ENCODE measurements at regions not wholly inside any gene's neighbourhood (a gene's known extent, or its start where the extent isn't known, plus 50 kb on each side); places are given as distances from the start of the nearest gene placed in this dataset.
"Not testable (repeated sequence)": the region's sequence is repeated elsewhere in the genome, so short reads cannot be mapped to it uniquely, and the experiment has no call there.

GRCh38 chr9:28471261-28471660, 898.0 kb upstream of the C9orf72 start:
- DNase-seq (ENCODE audit: low spot score) = no peak

- DNase-seq (ENCODE audit: low spot score) = no peak
Measured at GRCh38 chr9:28487561-28487960, 914.3 kb upstream of the C9orf72 start.

- DNase-seq (ENCODE audit: low spot score) = no peak
Measured at GRCh38 chr9:28491121-28491520, 917.8 kb upstream of the C9orf72 start.

- not testable (repeated sequence) for DNase-seq (ENCODE audit: low spot score)
Measured at GRCh38 chr9:28498168-28498567, 924.9 kb upstream of the C9orf72 start.

GRCh38 chr9:28502189-28502588, 928.9 kb upstream of the C9orf72 start:
- no peak for DNase-seq (ENCODE audit: low spot score)

- DNase-seq (ENCODE audit: low spot score) = no peak
Measured at GRCh38 chr9:28502741-28503140, 929.5 kb upstream of the C9orf72 start.

- no peak for DNase-seq (ENCODE audit: low spot score)
Measured at GRCh38 chr9:28503573-28503972, 930.3 kb upstream of the C9orf72 start.

- DNase-seq (ENCODE audit: low spot score) = no peak
Measured at GRCh38 chr9:28518439-28518838, 945.2 kb upstream of the C9orf72 start.

GRCh38 chr9:28524309-28524708, 951.0 kb upstream of the C9orf72 start:
- not testable (repeated sequence) for DNase-seq (ENCODE audit: low spot score)

- DNase-seq (ENCODE audit: low spot score) = no peak
Measured at GRCh38 chr9:28528049-28528448, 954.8 kb upstream of the C9orf72 start.

- DNase-seq (ENCODE audit: low spot score) = no peak
Measured at GRCh38 chr9:28538132-28538531, 964.9 kb upstream of the C9orf72 start.

GRCh38 chr9:28539434-28540070, 966.3 kb upstream of the C9orf72 start:
- DNase-seq (ENCODE audit: low spot score) = no peak

- DNase-seq (ENCODE audit: low spot score) = no peak
Measured at GRCh38 chr9:28542928-28543327, 969.6 kb upstream of the C9orf72 start.

- DNase-seq (ENCODE audit: low spot score) = no peak
Measured at GRCh38 chr9:28547527-28547926, 974.2 kb upstream of the C9orf72 start.

- DNase-seq (ENCODE audit: low spot score) = no peak
Measured at GRCh38 chr9:28563291-28563934, 990.1 kb upstream of the C9orf72 start.

GRCh38 chr9:28583832-28584231, 1010.6 kb upstream of the C9orf72 start:
- DNase-seq (ENCODE audit: low spot score) = no peak

GRCh38 chr9:28584542-28584941, 1011.3 kb upstream of the C9orf72 start:
- DNase-seq (ENCODE audit: low spot score) = no peak

GRCh38 chr9:28587052-28587451, 1013.8 kb upstream of the C9orf72 start:
- DNase-seq (ENCODE audit: low spot score) = no peak

GRCh38 chr9:28598408-28598807, 1025.1 kb upstream of the C9orf72 start:
- DNase-seq (ENCODE audit: low spot score) = no peak

- no peak for DNase-seq (ENCODE audit: low spot score)
Measured at GRCh38 chr9:28600226-28600625, 1026.9 kb upstream of the C9orf72 start.

- DNase-seq (ENCODE audit: low spot score) = no peak
Measured at GRCh38 chr9:28607843-28608242, 1034.6 kb upstream of the C9orf72 start.

GRCh38 chr9:28610339-28610738, 1037.1 kb upstream of the C9orf72 start:
- no peak for DNase-seq (ENCODE audit: low spot score)

GRCh38 chr9:28616310-28616709, 1043.0 kb upstream of the C9orf72 start:
- no peak for DNase-seq (ENCODE audit: low spot score)

GRCh38 chr9:28620011-28620410, 1046.7 kb upstream of the C9orf72 start:
- no peak for DNase-seq (ENCODE audit: low spot score)
